NCI-H2227 treated with DMSO at 0.1 percent for 48 hours (cell line): ENCODE measurements at regions not wholly inside any gene's neighbourhood (a gene's known extent, or its start where the extent isn't known, plus 50 kb on each side); places are given as distances from the start of the nearest gene placed in this dataset.

ENCODE experiments used
- DNase-seq: peaks from one replicate; lab custom pipeline; 2025; lab: John Stamatoyannopoulos, UW

DNA sequence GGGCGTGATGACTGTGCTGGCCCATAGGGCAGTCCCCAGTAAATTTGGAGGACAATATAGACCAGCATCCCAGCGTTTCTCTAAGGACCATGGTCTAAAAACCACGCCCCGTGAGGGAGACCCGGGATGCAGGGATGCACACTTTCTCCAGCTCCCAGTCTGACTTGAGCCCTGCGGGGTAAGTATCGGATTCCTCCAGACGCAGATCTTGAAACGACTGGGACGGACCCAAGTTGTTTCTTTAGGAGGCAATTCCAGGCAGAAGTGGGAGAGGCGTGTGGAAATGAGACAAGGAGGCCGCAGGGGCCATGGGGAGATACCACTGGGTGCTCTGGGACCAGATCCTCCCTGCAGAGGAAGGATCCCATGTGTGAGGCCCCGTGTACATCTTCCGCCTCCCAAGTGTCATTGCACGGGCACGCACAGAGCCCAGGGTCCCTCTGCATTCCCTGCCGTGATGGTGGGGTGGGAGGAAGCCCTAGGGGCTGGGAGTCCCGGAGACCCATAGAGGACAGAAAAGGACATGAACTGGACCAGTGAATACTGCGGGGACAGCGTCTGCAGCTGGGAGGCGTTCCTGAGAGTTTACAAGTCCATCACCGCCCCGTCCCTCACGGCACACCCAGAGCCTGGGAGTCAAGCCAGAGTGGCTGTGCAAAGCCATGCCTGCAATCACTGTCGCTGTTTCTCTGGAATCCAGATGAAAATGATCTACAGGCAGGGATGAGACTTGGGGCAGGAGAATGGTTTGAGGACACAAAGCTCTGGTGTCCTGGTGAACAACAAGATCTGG lies 522.9 kb downstream of the CDH26 start:
- DNase-seq = no peak

DNA sequence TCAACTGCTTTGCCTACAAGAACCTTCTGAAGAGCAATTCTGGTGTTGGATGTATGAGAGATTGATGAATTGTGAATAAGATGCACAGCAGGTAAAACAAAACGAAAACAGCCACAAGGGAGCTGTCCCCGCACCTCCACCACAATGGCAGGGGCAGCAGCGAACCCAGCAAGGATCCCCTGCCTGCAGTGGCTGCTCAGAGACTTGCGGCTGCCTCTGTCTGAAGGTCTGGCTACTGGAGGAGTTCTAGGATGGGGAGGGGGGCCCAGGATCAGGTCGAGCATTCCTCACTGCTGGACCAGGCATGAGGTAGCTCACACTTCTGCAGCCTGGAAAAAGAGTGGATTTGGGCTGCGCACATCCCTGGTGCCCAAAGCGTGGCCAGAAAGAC lies 523.5 kb downstream of the CDH26 start:
- no peak for DNase-seq

DNA sequence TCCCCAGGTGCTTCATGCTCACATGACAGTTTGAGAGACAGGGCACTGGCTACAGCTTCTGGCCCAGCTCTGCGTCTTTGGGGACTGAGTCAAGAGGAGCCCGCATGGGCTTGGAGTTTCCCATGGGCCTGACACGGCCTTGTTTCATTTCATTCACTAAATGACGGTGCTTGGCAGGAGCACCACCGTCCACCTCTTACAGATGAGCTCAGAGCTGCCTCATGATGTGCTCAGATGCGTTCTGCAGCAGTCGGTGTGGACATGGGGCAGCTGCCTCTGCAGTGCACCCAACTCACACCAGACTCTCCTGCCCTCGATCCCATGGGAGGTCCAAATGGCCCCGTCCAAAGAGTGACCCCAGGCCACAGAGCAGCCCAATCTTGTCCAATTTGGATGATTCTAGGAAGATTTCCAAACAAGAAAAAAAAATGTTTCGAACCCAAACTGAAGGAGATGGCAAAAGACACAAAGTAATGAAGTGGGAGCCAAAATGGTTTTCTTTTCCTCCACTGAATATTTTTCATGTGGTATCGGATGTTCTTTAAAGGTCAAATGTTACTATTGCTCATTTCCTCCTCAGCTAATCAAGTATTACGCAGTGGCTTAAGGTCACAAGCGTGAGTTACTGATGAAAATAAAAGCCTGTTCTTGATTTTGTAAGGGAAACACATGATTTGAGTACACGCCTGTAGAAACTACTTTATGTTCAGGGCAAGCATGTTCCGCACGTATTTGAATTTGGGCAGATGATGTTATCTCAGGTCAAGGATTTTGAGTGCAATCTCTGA lies 524.2 kb downstream of the CDH26 start:
- DNase-seq = no peak

DNA sequence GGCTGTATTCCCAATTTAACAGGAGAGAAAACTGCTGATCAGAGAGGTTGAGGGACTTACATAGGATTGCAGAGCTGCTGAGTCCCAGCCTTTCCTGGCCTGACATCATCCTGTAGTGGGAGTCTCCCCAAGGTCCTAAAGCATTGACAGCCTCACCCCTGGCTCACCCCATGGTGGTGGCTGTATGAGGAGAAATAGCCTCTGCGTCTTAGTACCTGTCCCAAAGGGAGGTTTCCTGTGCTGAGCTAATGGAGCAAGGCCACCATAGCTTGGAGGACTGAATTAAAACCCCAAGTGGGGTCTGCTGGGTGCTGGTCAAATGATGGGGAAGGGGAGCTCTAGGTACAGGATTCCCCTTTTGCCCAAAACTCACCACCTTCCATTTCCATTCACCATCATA lies 525.1 kb downstream of the CDH26 start:
- DNase-seq = no peak

GRCh38 chr20:60484316-60484715 lies 526.1 kb downstream of the CDH26 start:
- DNase-seq = no peak

- DNase-seq = no peak
Measured at GRCh38 chr20:60485012-60485760, 527.0 kb downstream of the CDH26 start.

DNA sequence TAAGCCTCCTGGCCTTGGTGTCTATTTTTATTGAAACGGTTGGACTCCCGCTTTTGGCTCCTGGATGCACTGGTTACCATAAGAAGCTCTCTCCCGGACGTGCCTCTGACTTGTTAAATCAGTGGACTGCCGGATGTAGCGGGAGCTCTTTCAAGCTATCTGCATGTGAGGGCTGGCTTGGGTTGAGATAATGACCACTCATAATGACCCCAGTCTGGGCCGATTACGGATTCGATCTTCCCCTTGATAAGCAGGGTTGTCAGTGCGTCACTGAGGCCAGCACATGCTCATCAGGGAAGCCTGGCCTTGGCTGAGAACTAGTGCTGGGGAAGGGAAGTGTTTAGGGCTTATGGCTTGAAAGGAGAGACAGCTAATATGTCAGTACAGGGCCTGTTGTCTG lies 528.1 kb downstream of the CDH26 start:
- DNase-seq = no peak

GRCh38 chr20:60486937-60487336 lies 528.7 kb downstream of the CDH26 start:
- DNase-seq = no peak

DNA sequence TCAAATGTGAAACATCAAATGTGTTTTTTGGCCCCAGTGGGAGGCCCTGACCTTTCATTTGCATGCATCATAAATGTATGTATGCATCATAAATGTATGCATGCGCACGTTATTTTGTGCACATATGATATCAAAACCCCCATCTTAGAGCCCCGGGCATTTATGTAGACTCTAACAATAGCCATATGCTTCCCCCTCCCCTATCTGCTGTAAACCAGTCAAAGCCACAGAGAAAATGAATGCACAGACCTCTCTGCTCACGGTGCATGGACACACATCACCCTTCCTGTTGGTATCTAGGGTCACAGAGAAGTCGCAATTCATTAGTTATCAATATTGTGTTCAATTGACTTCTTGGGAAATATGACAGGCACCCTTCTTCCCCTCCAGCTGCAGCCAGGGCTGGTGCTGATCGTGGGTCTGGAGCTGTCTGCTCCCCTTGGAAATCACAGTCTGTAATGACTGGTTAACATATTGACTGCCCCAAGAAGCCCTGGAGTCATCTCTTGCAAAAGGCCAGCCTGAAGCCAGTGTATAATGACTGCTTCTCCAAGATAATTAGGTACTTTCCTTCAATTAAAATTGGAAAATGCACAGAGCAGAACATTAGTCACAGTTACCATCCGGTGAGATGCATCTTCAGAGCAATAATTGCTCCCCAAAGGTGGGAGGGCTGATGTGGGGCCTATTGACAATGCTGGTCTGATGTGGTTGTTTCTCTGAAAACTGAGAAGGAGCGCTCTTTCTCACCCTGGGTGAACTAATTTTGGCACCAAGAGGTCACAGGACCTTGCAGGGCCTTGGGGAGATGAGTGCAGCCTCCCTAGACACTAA lies 532.2 kb downstream of the CDH26 start:
- peak; percentile 34 for DNase-seq

DNA sequence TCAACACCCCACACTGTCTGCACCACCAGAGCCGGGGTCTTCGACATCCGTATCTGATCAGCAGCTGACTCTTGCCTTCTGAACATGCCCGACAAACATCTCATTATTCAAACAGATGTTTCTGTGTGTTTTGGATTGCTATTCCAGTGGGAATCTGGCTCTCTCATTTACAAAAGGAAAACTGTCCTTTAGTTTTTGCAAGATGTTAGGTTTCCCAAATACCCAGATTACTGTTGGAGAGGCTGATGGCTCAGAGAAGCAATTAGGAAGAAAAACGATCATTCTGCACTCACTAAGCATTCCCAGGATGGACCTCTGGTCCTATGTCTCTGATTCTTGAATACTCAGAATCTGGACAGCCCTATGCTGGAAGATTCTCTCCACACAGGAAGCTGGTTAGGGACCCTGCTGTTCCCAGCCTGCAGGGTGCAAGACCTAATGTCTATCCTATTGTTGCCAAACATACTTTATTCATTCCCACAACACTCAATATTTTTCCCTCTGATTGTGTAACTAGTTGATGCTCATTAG lies 532.9 kb downstream of the CDH26 start:
- DNase-seq = no peak

GRCh38 chr20:60494476-60494875 lies 536.3 kb downstream of the CDH26 start:
- DNase-seq = no peak

DNA sequence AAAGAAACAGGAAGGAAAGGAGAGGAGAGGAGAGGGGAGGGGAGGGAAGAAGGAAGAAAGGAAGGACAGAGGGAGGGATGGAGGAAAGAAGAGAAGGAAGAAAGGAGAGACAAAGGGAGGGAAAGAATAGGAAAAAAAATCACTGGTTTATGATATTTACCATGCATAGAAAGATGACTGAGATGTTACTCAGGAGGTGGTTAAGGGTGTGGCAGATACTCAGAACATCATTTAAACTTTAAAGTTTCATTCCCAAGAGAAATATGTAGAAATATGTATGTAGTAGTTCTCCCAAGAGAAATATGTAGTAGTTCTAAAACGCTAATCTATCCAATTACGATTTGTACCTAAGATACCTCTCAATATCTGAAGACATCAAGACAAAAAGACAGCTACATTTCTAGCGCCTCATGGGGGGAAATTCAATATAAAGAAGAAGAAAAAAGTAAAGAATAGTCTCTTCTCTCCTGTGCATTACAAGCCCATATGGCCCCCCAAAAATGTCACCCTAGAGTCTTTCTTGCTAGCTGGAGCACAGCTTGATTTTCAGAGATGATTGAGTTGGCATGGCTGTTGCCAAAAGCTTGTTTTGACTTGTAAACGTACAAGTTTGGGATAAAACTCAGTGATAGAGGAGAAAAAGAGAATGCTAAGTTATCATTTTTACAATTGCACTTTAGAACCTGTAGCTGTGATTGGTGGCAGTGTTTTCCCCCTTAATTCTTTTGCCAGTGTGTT lies 539.2 kb downstream of the CDH26 start:
- no peak for DNase-seq

GRCh38 chr20:60500038-60500701 lies 541.9 kb downstream of the CDH26 start:
- no peak for DNase-seq

DNA sequence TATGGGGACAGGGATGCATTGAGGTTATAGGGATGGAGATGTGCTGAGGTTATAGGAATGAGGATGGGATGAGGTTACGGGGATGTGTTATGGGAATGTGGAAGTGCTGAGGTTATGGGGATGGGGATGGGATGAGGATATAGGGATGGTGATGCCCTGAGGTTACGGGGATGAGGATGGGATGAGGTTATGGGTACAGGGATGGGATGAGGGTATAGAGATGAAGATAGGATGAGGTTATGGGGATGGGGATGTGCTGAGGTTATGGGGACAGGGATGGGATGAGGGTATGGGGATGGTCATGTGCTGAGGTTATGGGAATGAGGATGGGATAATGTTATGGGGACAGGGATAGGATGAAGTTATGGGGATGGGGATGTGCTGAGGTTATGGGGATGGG lies 542.8 kb downstream of the CDH26 start:
- no peak for DNase-seq

DNA sequence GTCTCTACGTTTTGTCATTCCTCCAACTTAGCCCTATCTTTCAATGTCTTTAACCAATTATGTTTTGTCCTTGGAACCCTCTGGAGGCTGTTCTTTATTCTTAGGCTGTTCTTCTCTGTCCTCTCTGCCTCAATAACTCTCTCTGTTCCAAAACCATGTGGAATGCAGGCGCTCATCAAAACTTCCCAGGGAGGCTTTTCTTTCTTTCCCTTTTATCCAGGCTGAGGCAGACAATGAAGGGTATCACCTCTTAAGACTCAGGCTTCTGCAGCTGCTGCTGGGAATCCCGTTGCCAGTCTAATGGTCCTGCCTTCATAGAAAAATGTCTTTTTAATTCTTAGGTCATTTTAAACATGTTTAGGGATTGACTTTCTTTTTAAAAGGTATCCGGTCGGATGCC lies 544.7 kb downstream of the CDH26 start:
- no peak for DNase-seq

DNA sequence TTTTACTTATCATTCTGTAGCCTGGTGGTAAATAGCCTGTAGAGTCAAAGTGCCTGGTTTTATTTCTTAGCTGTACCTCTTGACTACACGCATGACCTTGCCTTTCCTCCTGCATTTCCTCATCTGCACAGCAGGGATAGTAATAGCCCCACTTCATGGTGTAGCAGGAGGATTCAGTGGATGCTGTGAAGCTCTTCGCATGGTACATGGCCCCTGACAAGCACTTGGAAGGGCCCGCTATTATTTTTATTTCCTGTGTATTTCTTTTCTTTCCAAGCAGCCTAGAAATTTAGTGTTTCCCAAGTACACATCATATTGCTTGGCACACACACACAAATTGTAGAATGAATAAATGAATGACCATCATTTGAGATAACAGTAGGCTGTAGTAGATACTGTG lies 547.2 kb downstream of the CDH26 start:
- no peak for DNase-seq

DNA sequence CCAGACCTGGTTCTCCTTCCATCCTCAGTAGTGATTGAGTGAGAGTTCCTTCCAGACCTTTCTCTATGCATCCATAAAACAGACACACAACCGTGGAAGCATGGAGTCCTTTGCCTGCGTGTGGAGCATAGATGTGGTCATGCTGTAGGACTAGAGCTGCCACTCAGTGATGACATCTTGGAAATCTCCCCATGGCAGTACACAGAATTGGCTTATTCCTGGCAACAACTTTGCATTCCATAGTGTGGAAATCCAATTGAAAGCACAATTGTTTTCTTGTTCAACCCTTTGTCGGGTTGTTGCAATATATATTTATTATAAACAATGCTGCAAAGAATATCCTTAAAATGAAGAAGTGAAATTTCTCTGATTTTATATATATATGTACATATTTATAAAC lies 547.8 kb downstream of the CDH26 start:
- DNase-seq = no peak

DNA sequence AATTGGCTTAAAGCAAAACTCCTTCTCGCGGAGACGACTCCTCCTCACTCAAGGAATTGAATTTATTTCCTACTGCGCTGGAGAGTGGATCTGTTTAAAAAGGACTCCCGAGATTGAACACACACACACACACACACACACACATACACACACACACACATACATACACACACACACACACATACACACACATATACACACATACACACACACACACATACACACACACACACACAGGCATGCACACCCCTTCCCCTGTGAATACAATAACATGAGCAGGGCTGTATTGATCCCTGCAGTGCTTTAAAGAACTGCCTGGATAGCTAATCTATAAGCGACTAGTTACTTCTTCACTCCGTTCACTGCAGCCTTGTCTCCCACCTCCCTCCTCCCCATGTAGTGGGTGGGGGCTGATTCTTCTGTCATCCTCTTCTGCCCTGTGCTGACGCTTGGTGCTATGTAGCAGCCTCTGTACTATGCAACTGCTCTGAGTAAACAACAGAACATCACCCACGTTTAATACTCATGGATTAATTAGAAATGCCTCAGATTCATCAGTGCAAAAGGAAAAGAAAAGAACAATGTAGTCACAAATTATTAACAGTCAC lies 549.0 kb downstream of the CDH26 start:
- DNase-seq = no peak

DNA sequence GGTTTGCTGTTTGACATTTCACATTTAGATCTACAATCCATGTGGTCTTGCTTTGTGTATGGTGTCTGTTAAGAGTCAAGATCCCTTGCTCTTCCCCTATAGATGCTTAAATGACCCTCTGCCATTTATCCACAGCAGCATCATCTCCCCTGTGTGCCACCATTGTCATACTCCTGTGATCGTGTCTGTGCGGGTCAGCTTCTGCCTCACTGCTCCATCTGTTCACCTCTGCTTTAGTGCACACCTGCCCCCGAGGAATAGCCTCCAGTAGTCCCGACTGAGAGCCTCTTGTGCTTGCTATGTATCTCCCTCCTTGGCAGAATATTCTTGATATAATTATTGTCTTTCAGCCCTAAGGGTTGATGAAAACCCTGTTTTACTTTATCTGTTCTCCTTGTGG lies 551.2 kb downstream of the CDH26 start:
- no peak for DNase-seq

DNA sequence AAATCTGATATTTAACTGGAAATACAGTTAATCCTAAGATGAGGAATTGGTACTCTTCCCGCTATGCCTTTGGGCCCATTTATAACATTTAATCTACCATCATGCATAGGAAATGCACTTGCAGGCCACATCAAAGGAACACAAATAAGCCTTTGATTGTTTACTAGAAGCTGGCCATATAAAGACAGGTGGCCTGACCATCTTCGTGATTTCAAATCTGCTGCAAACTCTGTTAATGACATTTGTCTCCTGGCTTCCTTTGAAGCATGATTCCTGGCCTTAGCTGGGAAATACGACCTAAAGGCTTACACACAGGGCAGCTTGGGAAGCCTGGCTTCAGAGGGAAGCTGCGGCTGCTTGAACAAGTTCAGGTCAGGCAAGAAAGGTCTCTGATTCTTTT lies 552.1 kb downstream of the CDH26 start:
- no peak for DNase-seq
